ENCODE measurements at regions not wholly inside any gene's neighbourhood (a gene's known extent, or its start where the extent isn't known, plus 50 kb on each side); places are given as distances from the start of the nearest gene placed in this dataset.
A peak's percentile ranks its signal among the peaks of the same experiment; 100 is the strongest.

GRCh38 chr2:6081955-6082624, 389.9 kb downstream of the SOX11 start:
- H3K4me3 ChIP-seq (ENCODE audit: low read depth, low read length), result no peak overlapping the region
- no peak for DNase-seq (ENCODE audit: low read depth)
- TF ChIP-seq, protein P1, sequence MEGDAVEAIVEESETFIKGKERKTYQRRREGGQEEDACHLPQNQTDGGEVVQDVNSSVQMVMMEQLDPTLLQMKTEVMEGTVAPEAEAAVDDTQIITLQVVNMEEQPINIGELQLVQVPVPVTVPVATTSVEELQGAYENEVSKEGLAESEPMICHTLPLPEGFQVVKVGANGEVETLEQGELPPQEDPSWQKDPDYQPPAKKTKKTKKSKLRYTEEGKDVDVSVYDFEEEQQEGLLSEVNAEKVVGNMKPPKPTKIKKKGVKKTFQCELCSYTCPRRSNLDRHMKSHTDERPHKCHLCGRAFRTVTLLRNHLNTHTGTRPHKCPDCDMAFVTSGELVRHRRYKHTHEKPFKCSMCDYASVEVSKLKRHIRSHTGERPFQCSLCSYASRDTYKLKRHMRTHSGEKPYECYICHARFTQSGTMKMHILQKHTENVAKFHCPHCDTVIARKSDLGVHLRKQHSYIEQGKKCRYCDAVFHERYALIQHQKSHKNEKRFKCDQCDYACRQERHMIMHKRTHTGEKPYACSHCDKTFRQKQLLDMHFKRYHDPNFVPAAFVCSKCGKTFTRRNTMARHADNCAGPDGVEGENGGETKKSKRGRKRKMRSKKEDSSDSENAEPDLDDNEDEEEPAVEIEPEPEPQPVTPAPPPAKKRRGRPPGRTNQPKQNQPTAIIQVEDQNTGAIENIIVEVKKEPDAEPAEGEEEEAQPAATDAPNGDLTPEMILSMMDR (IDR thresholded peaks at IDR 0.05; ENCODE audit: low read depth, low read length, missing control alignments), result no peak

GRCh38 chr2:6082625-6083018, 390.4 kb downstream of the SOX11 start:
- DNase-seq (ENCODE audit: low read depth), result no peak
- no peak overlapping the region for H3K4me3 ChIP-seq (ENCODE audit: low read depth, low read length)
- TF ChIP-seq, protein P1 (IDR thresholded peaks at IDR 0.05; ENCODE audit: low read depth, low read length, missing control alignments), result no peak

GRCh38 chr2:6083136-6083535, 391.0 kb downstream of the SOX11 start:
- no peak for DNase-seq (ENCODE audit: low read depth)
- TF ChIP-seq, protein P1 (IDR thresholded peaks at IDR 0.05; ENCODE audit: low read depth, low read length, missing control alignments), result no peak
- H3K4me3 ChIP-seq (ENCODE audit: low read depth, low read length), result no peak overlapping the region

GRCh38 chr2:6089474-6089873, 397.3 kb downstream of the SOX11 start:
- TF ChIP-seq, protein P1 (IDR thresholded peaks at IDR 0.05; ENCODE audit: low read depth, low read length, missing control alignments), result no peak
- no peak for DNase-seq (ENCODE audit: low read depth)
- no peak overlapping the region for H3K4me3 ChIP-seq (ENCODE audit: low read depth, low read length)

DNA sequence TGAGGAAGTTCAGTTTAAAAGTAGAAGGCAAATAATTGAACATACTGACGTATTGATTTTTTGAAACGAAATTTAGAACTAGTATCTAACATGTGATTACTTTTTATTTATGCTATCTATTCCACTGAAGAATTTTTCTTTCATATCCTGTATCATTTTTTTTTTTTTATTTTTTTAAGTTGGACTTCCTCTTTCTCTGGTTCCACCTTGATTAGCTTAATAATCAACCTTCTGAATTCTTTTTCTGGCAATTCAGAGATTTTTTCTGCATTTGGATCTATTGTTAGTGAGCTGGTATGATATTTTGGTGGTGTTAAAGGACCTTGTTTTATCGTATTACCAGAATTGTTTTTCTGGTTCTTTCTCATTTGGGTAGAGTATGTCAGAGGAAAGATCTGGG, 411.2 kb downstream of the SOX11 start:
- DNase-seq (ENCODE audit: low read depth), result no peak
- TF ChIP-seq, protein P1 (IDR thresholded peaks at IDR 0.05; ENCODE audit: low read depth, low read length, missing control alignments), result no peak
- H3K4me3 ChIP-seq (ENCODE audit: low read depth, low read length), result no peak overlapping the region

DNA sequence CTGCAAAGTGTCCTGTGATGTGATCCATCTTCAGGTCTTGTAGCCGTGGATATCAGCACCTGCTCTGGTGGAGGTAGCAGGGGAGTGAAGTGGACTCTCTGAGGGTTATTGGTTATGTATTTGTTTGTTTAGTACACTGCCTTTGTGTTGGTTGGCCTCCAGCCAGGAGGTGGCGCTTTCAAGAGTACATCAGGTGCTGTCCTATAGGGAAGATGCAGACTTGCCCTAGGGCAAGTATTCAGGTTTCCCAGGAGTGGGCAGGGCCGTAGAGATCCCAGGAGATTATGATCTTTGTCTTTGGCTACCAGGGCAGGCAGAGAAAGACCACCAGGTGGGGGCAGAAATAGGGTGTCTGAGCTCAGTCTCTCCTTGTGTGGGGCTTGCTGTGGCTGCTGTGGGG, 411.8 kb downstream of the SOX11 start:
- DNase-seq (ENCODE audit: low read depth), result peak; percentile 0
- H3K4me3 ChIP-seq (ENCODE audit: low read depth, low read length), result no peak overlapping the region
- TF ChIP-seq, protein P1 (IDR thresholded peaks at IDR 0.05; ENCODE audit: low read depth, low read length, missing control alignments), result peak; percentile 42

GRCh38 chr2:6107290-6107689, 415.1 kb downstream of the SOX11 start:
- no peak overlapping the region for H3K4me3 ChIP-seq (ENCODE audit: low read depth, low read length)
- TF ChIP-seq, protein P1 (IDR thresholded peaks at IDR 0.05; ENCODE audit: low read depth, low read length, missing control alignments), result no peak
- DNase-seq (ENCODE audit: low read depth), result no peak

Data from GM12864 (cell line).